Neuronal stem cell (in vitro differentiated cells): ENCODE measurements at regions not wholly inside any gene's neighbourhood (a gene's known extent, or its start where the extent isn't known, plus 50 kb on each side); places are given as distances from the start of the nearest gene placed in this dataset.
A peak's percentile ranks its signal among the peaks of the same experiment; 100 is the strongest.

ENCODE experiments used
- DNase-seq: peaks from one replicate; pipeline ENCODE4 v3.0.0-alpha.2; 2013; ENCODE audit warnings: low spot score
- H2AFZ ChIP-seq: one replicate; pipeline ENCODE4 v1.6.1; 2013; ENCODE audit warnings: mild to moderate bottlenecking, low read length, inconsistent platforms
- H2AK5ac ChIP-seq: 2 replicates; pipeline ENCODE4 v1.6.1; 2013; ENCODE audit warnings: low read depth, mild to moderate bottlenecking, inconsistent platforms, low read length, moderate library complexity, mixed read lengths
- H2BK120ac ChIP-seq: 2 replicates; pipeline ENCODE4 v1.6.1; 2013; ENCODE audit warnings: low read depth, mild to moderate bottlenecking, inconsistent platforms, low read length, moderate library complexity, mixed read lengths
- H2BK12ac ChIP-seq: one replicate; pipeline ENCODE4 v1.6.1; 2013; ENCODE audit warnings: low read length, inconsistent platforms
- H2BK15ac ChIP-seq: 2 replicates; pipeline ENCODE4 v1.6.1; 2013; ENCODE audit warnings: mild to moderate bottlenecking, low read length, inconsistent platforms, mixed read lengths
- H2BK5ac ChIP-seq: one replicate; pipeline ENCODE4 v1.6.1; 2013; ENCODE audit warnings: inconsistent platforms, mild to moderate bottlenecking, low read length, moderate library complexity
- H3K14ac ChIP-seq: one replicate; pipeline ENCODE4 v1.6.1; 2013; ENCODE audit warnings: low read length, inconsistent platforms
- H3K18ac ChIP-seq: 2 replicates; pipeline ENCODE4 v1.6.1; 2013; ENCODE audit warnings: low read length, inconsistent platforms
- H3K23ac ChIP-seq: 2 replicates; pipeline ENCODE4 v1.6.1; 2013; ENCODE audit warnings: low read depth, mild to moderate bottlenecking, mixed read lengths, low read length, inconsistent platforms; ENCODE audit not compliant: poor library complexity
- H3K27ac ChIP-seq: replicated peaks from 3 replicates; pipeline ENCODE4 v1.5.1; 2013; ENCODE audit warnings: low read length, inconsistent platforms
- H3K27me3 ChIP-seq, 3 experiments: 2 replicates each; pipeline ENCODE4 v1.6.1; 2013; ENCODE audit warnings: low read length in 3 of 3, mild to moderate bottlenecking in 2 of 3, inconsistent platforms in 1 of 3, low read depth in 1 of 3, mixed read lengths in 1 of 3, moderate library complexity in 1 of 3; ENCODE audit not compliant: control insufficient read depth in 3 of 3, insufficient read depth in 3 of 3
- H3K36me3 ChIP-seq, 2 donors: replicated peaks in 1 of 2; 2 replicates each; pipeline ENCODE4 v1.6.1; 2013; ENCODE audit warnings: low read length in 2 of 2; ENCODE audit not compliant: control insufficient read depth in 2 of 2, insufficient read depth in 2 of 2
- H3K4ac ChIP-seq: 2 replicates; pipeline ENCODE4 v1.6.1; 2013; ENCODE audit warnings: inconsistent platforms, mild to moderate bottlenecking, low read length, moderate library complexity
- H3K4me1 ChIP-seq, 2 donors: 1 replicate in 1 of 2; 2 replicates in 1 of 2; pipeline ENCODE4 v1.6.1; 2013; ENCODE audit warnings: low read length in 2 of 2, low read depth in 1 of 2; ENCODE audit not compliant: control insufficient read depth in 2 of 2, insufficient read depth in 1 of 2
- H3K4me2 ChIP-seq: one replicate; pipeline ENCODE4 v1.6.1; 2013; ENCODE audit warnings: mild to moderate bottlenecking, low read length, inconsistent platforms; ENCODE audit not compliant: insufficient read depth, poor library complexity, severe bottlenecking
- H3K4me3 ChIP-seq, 2 donors: 2 replicates each; pipeline ENCODE4 v1.5.1; 2013; ENCODE audit warnings: low read length in 2 of 2, mild to moderate bottlenecking in 2 of 2, inconsistent platforms in 1 of 2, moderate library complexity in 1 of 2
- H3K79me1 ChIP-seq: one replicate; pipeline ENCODE4 v1.6.1; 2013; ENCODE audit warnings: low read depth, mild to moderate bottlenecking, inconsistent platforms, low read length, moderate library complexity
- H3K9ac ChIP-seq: one replicate; pipeline ENCODE4 v1.6.1; 2013; ENCODE audit warnings: mild to moderate bottlenecking, low read depth, low read length, inconsistent platforms; ENCODE audit not compliant: poor library complexity
- H3K9me3 ChIP-seq, 2 donors: replicated peaks in 1 of 2; 2 replicates each; pipeline versions ENCODE3 to v1.6.1; 2013; ENCODE audit warnings: low read length in 2 of 2, mild to moderate bottlenecking in 2 of 2, inconsistent platforms in 1 of 2, low read depth in 1 of 2, mixed read lengths in 1 of 2, moderate library complexity in 1 of 2; ENCODE audit not compliant: control insufficient read depth in 2 of 2, insufficient read depth in 1 of 2
- H4K8ac ChIP-seq: one replicate; pipeline ENCODE4 v1.6.1; 2013; ENCODE audit warnings: low read depth, mild to moderate bottlenecking, inconsistent platforms, low read length, moderate library complexity
- H4K91ac ChIP-seq: one replicate; pipeline ENCODE4 v1.6.1; 2013; ENCODE audit warnings: low read length, low read depth, mild to moderate bottlenecking, inconsistent platforms; ENCODE audit not compliant: poor library complexity
- WGBS, 2 donors: extraction: QIAGEN DNeasy Blood & Tissue Kit; methylation state at CpG; one replicate each; pipeline ENCODE4 v1.1.7; 2013; ENCODE audit warnings: missing lambda C conversion rate in 2 of 2, mixed read lengths in 1 of 2; ENCODE audit not compliant: insufficient read length in 2 of 2, insufficient replicate concordance in 1 of 2; ENCODE audit errors: extremely low coverage in 2 of 2; 5-methylcytosine and 5-hydroxymethylcytosine counted together

- H3K27me3 ChIP-seq, result no peaks in the 10 kb centered on the region
- H3K4ac ChIP-seq, result no peak overlapping the region
- no peak overlapping the region for H3K14ac ChIP-seq
- H3K23ac ChIP-seq, result no peak overlapping the region
- H3K4me2 ChIP-seq, result no peak overlapping the region
- no peak overlapping the region for H4K8ac ChIP-seq
- H3K4me1 ChIP-seq, result peaks cover 15 to 19% of the 10 kb centered on the region in 2 donors
- WGBS, 2 donors, result no CpG with 5 or more reads among the region's 8 CpGs
- no peak overlapping the region for H3K4me3 ChIP-seq
- H3K9me3 ChIP-seq, result no peaks in the 10 kb centered on the region
- no peak overlapping the region for H2AFZ ChIP-seq
- no peak overlapping the region for H2BK12ac ChIP-seq
- H3K27ac ChIP-seq, result no peak overlapping the region
- H3K36me3 ChIP-seq, result no peaks in the 10 kb centered on the region
- H3K79me1 ChIP-seq, result no peaks in the 10 kb centered on the region
- no peak for DNase-seq
- no peak overlapping the region for H2BK120ac ChIP-seq
- no peak overlapping the region for H4K91ac ChIP-seq
- H2AK5ac ChIP-seq, result no peak overlapping the region
- H2BK15ac ChIP-seq, result no peak overlapping the region
- H2BK5ac ChIP-seq, result no peak overlapping the region
- H3K18ac ChIP-seq, result peak overlapping the region; percentile 85
- no peak overlapping the region for H3K9ac ChIP-seq
Observed at GRCh38 chr13:99666146-99666805, 165.0 kb downstream of the TM9SF2 start.

- H3K9me3 ChIP-seq, result no peaks in the 10 kb centered on the region
- no peak overlapping the region for H3K23ac ChIP-seq
- no peak overlapping the region for H2AFZ ChIP-seq
- WGBS, 2 donors, result no CpG with 5 or more reads among the region's 9 CpGs
- H3K79me1 ChIP-seq, result no peaks in the 10 kb centered on the region
- H2BK5ac ChIP-seq, result no peak overlapping the region
- no peak overlapping the region for H4K91ac ChIP-seq
- no peak overlapping the region for H3K9ac ChIP-seq
- H2AK5ac ChIP-seq, result no peak overlapping the region
- H3K27me3 ChIP-seq, result no peaks in the 10 kb centered on the region
- H2BK15ac ChIP-seq, result no peak overlapping the region
- H3K14ac ChIP-seq, result no peak overlapping the region
- no peak overlapping the region for H3K18ac ChIP-seq
- H2BK12ac ChIP-seq, result no peak overlapping the region
- H4K8ac ChIP-seq, result no peak overlapping the region
- H3K4me1 ChIP-seq, result peaks cover 15 to 24% of the 10 kb centered on the region in 2 donors
- DNase-seq, result no peak
- no peak overlapping the region for H3K27ac ChIP-seq
- H3K4ac ChIP-seq, result no peak overlapping the region
- H3K36me3 ChIP-seq, result no peaks in the 10 kb centered on the region
- H3K4me3 ChIP-seq, result no peak overlapping the region
- no peak overlapping the region for H3K4me2 ChIP-seq
- no peak overlapping the region for H2BK120ac ChIP-seq
Observed at GRCh38 chr13:99665711-99666110, 164.4 kb downstream of the TM9SF2 start.

GRCh38 chr13:99663908-99664307, 162.6 kb downstream of the TM9SF2 start:
- H3K4me1 ChIP-seq, result peaks cover 23 to 42% of the 10 kb centered on the region in 2 donors

GRCh38 chr13:99663185-99663825, 162.0 kb downstream of the TM9SF2 start:
- Histone ChIP-seq H2BK15ac (no peak overlapping the region), H3K4me1 (peaks cover 23 to 45% of the 10 kb centered on the region in 2 donors), H2AK5ac (no peak overlapping the region), H3K79me1 (no peaks in the 10 kb centered on the region), H3K18ac (peak overlapping the region; percentile 44), H2BK5ac (no peak overlapping the region), H3K14ac (no peak overlapping the region), H4K8ac (no peak overlapping the region), H3K36me3 (no peaks in the 10 kb centered on the region), H2AFZ (no peak overlapping the region), H3K23ac (no peak overlapping the region), H3K9me3 (no peaks in the 10 kb centered on the region), H2BK120ac (no peak overlapping the region), H3K4ac (no peak overlapping the region), H3K4me3 (no peak overlapping the region), H3K9ac (no peak overlapping the region), H3K27ac (peak overlapping the region; percentile 23), H3K4me2 (no peak overlapping the region), H2BK12ac (no peak overlapping the region), H4K91ac (no peak overlapping the region), H3K27me3 (no peaks in the 10 kb centered on the region)
- no peak for DNase-seq
- no CpG with 5 or more reads among the region's 10 CpGs for WGBS, 2 donors

More at GRCh38 chr13:99663908-99664307, 162.6 kb downstream of the TM9SF2 start:
- no peaks in the 10 kb centered on the region for H3K9me3 ChIP-seq
- H2BK120ac ChIP-seq, result no peak overlapping the region
- H2AFZ ChIP-seq, result no peak overlapping the region
- no peak overlapping the region for H2BK5ac ChIP-seq
- no peak overlapping the region for H2AK5ac ChIP-seq
- no peaks in the 10 kb centered on the region for H3K79me1 ChIP-seq
- no peak overlapping the region for H4K91ac ChIP-seq
- no peak overlapping the region for H4K8ac ChIP-seq
- no peak for DNase-seq
- no peaks in the 10 kb centered on the region for H3K36me3 ChIP-seq
- no peak overlapping the region for H3K18ac ChIP-seq
- H3K4me3 ChIP-seq, result no peak overlapping the region
- H3K23ac ChIP-seq, result no peak overlapping the region
- H3K27me3 ChIP-seq, result no peaks in the 10 kb centered on the region
- no peak overlapping the region for H3K4ac ChIP-seq
- H3K14ac ChIP-seq, result no peak overlapping the region
- H2BK15ac ChIP-seq, result no peak overlapping the region
- no peak overlapping the region for H3K4me2 ChIP-seq
- H2BK12ac ChIP-seq, result no peak overlapping the region
- WGBS, 2 donors, result no CpG with 5 or more reads among the region's 2 CpGs
- no peak overlapping the region for H3K9ac ChIP-seq
- no peak overlapping the region for H3K27ac ChIP-seq
